GM19043 (cell line): ENCODE measurements at regions not wholly inside any gene's neighbourhood (a gene's known extent, or its start where the extent isn't known, plus 50 kb on each side); places are given as distances from the start of the nearest gene placed in this dataset.
A peak's percentile ranks its signal among the peaks of the same experiment; 100 is the strongest.

ENCODE experiments used
- ATAC-seq: cut with Tn5 transposase; IDR thresholded peaks from one replicate; pipeline ENCODE4 v1.9.1; 2021; ENCODE audit warnings: low read depth; ENCODE audit not compliant: unreplicated experiment

DNA sequence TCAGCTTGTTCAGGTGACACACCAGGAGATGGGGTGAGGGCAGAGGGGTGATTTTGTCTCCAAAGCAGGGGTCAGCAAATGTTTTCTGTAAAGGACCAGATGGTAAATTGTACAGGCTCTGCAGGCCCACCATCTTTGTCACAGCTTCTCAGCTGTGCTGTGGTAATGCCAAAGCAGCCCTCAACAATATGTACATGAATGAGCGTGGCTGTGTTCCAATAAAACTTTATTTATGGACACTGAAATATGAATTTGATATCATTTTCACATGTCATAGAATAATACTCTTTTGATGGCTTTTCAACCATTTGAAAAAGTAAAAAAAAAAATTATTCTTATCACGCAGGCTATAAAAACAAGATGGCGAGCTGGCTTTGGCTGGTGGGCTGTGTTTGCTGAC, 206.4 kb upstream of the RPL38 start:
- no peak for ATAC-seq

DNA sequence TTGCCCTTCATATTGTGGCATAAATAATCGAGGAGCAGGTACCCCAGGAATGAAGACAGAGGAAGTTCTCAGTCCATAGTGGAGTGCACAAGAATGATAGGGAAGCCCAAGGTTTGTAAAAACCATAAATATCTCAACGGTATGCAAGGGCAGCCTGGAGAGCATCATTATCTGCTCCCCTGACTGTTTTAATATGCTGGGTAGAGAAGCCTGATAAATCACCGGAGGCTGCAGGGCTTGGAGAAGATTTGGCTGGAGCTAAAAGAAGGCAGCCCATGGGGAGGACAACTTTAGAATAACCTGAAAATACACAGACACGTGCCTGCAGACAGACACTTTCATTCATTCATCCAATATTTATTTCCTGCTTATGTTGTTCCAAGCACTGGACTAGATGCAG, 205.2 kb upstream of the RPL38 start:
- ATAC-seq = no peak

DNA sequence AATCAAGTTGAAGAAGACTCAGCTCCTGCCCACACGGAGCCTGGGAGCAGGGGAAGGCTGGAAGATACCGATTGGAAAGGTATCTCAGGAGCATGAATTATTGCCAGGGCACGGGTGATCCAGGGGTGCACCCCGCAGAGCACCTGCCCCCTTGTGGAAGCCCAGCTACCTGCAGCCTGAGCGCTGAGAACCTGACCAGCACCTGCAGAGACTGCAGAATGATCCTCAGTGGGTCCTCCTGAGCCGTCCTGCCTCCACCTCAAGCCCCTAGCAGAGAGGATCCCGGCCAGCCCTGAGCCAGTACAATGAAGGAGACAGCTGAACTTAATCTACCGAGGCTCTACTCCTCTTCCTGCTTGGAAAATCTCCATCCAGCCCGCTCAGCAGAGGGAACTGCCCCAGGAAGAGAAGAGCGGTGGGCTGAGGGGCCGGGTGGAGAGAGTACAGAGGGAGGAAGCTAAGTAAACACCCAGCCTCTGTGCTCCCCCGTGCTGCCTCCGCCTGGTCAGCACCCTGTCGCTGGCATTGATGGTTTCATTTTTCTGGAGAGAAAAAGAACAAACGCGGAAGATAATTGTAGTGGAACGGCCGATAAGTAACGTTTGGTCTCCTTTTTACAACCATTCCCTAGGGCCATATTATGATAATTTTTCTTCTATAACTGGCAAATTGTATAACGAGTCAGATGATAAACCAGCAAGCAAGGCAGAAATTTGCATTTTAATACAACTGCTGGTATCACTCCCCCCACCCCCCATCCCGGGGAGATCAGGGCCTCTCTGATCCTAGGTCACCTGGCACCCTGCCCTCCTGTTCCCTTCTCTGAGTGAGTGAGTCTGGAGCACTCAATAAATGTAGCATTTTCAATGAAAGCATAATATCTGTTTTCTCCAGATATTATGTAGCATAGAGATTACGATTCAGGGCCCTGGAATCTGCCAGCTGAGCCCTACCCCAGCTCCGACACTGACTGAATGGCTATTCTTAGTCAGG, 204.5 kb upstream of the RPL38 start:
- peak; percentile 57 for ATAC-seq

DNA sequence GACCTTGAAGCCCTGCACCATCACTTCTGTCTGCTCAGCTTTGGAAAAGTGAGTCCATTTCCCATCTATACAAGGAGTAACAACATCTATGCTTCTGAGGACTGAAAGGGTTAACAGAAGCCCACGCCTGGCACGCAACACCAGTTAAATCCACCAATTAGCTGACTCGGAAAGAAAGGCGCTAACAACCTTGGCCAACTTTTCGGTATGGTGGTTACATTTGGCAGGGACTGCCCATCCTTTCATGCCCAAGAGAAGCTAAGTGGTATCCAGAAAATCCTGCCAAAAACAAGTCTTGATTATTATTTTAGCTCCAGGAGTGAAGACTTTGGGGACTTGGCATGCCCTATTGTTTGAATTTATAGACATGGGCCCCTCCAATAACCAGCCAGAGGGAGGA, 202.3 kb upstream of the RPL38 start:
- ATAC-seq = no peak

DNA sequence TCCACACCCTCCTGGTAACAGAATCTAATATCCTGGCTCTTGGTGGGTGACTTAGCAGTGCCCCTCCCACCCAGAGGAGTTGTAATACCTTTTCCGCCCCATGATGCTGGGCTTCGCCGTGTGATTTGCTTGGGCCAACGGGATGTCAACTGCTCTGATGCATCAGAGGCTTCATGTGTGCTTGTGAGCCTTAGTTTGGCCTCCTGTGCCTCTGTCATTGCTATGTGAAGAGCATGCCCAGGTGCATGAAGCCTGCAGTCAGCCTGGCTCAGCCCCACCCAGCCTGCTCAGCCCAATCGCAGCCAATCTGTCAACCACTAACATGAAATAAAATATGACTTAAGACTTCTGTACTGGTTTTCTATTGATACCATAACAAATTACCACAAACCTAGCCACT, 201.2 kb upstream of the RPL38 start:
- ATAC-seq = no peak

DNA sequence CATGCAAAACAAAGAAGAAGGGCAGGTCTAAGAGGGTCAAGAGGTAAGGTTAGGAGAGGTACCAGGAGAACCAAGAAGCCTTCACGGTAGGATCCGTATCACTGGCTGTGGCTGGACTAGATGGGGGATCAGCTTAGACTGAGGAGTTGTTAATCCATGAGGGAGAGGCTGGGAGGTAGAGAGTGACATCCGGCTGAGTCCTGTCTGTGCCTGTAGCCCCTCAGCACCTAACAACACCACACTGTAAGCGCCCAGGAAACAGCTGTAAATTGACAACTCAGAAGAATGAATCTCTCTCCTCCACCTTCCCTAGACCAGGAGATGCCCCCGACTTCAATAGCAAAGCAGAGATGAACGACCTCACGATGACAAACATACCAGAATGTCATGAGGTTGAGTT, 199.4 kb upstream of the RPL38 start:
- no peak for ATAC-seq

DNA sequence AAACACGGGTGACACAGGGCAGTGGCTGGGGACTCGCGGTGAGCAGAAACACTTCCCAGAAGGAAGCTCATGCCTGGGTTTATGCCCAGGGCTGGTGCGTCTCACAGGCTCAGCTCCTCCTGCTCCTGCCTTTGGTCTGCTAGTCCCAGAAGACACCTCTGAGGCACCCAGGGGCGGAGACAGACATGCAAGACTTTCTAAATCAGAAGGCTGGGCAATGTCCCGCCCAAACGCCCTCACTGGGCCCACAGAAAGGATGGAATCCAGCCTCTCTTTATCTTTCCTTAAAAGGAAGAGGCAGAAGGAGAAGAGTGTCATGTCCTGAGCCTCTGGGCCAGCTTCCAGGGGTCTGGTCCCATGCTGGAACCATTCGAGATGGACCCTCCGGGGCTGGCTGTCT, 197.7 kb upstream of the RPL38 start:
- ATAC-seq = no peak

DNA sequence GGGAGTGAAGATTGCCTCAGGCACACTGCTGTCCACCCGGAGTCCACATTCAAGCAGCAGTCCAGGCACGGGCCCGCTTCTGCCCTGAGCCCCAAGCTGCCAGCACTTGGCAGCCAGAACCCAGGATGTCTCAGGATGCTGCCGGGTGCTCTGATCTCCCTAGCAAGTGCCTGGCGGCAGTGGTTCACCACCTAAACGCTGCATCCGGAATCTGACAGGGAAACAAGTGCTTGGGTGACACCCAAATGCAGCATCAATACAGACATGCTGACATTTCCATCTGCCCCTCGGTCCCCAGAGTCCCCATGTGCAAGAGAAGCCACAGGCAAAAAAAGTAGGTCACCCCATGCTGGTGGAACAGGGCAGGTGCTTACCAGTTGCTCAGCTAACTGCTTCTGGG, 197.1 kb upstream of the RPL38 start:
- no peak for ATAC-seq

DNA sequence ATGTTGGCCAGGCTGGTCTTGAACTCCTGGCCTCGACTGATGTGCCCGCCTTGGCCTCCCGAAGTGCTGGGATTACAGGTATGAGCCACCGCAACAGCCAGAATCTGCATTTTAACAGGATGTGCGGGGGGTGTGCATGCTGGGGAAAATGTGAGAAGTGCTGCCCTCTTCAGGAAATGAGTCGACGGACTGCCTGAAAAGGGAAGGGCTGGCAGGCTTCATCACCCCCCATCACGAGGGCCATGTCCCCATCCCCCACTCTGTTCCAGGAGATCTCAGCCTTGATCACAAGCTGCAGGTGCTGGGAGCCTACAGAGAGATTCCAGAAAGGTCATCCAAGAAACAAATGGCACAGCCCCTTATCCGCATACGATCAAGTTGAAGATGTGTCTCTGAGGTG, 195.3 kb upstream of the RPL38 start:
- no peak for ATAC-seq

DNA sequence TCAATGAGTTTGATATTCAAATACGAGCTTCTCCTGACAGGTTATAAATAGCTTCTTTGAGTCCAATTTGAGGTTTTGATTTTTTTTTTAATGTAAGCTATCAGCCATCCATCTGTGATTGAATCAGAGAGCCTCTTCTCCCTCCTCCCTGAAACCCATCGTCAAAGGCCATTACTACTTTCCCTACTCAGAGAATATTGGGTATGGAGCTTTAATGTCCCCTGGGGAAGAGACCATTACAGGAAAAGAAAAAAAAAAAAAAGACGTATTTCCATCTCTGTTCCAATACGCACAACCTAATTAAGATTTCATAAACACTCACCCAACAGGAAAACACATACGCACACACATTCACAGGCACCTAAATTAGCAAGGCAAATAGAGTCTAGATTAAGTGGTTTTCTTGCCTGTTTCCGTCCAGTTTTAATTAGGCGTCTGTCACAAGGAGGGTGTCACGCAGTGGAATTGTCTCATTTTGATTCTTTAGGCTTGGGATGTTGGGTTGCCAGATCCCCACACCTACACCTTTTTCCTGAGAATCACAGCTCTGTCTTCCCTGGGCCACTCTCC, 194.3 kb upstream of the RPL38 start:
- no peak for ATAC-seq

DNA sequence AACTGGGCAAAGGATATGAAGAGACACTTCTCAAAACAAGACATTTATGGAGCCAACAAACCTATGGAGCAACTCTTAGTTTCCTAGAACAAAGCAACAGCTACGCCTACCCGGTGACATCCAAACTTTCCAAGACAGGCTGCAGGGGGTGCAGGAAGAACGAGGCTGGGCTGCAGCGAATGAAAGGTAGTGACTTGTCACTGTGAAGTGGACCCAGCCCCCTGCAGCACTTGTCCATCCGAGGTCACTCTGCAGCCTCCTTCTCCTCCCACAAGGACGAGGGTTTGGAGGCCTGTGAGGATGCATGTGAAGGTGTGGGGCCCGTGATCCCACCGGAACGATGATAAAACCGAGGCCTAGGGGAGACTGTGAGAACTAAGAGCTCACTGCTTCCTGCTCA, 192.6 kb upstream of the RPL38 start:
- no peak for ATAC-seq

DNA sequence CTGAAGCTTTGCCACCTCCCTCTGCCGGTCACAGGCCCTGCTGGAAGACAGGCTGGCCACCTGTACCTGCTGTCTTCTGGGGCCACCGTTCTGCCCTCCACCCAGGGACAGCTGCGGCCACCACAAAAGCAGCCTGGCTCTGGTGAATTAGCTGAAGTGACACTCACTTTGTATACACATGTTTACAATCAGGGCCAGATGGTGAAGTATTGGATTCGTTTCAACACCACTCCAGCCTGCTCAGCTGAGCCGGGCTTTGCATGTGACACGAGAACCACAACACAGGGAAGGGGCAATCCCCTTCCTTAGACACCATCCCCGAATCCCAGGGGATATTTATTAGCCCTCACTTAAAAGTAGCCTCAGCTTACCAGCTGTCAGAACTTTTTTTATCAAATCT, 191.5 kb upstream of the RPL38 start:
- ATAC-seq = no peak

DNA sequence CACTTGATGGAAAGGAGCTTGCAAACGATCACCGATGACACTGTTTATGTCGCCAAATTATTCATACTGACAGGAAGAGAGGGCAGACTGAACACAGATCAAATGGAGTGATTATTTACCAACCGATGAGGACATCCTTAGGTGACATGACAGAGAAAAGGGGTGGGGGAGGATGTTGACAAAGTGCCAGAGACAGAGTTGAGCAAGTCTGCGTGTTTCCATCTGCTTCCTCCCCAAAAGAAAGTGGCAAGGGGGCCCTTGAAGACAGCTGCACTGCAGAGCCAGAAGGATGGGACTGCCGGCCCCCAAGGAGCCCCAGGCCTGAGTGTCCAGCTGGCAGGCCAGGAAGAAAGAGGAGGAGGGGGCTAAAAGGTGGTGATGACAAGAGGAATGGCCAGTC, 191.0 kb upstream of the RPL38 start:
- no peak for ATAC-seq

DNA sequence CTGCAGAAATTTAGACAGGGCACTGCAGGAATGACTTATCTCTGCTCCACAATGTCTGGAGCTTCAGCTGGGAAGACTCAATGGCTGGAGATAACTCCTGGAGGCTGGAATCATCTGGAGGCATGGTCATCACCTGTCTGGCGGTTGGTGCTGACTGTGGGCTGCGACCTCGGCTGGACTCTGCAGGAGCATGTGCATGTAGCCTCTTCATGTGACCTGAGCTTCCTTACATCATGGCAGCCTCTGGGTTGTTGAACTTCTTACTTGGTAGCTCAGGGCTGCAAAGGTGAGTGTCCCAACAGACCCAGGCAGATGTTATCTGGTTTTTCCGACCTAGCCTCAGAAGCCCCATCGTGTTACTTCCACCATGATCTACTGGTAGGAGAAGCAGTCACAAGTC, 188.2 kb upstream of the RPL38 start:
- no peak for ATAC-seq

DNA sequence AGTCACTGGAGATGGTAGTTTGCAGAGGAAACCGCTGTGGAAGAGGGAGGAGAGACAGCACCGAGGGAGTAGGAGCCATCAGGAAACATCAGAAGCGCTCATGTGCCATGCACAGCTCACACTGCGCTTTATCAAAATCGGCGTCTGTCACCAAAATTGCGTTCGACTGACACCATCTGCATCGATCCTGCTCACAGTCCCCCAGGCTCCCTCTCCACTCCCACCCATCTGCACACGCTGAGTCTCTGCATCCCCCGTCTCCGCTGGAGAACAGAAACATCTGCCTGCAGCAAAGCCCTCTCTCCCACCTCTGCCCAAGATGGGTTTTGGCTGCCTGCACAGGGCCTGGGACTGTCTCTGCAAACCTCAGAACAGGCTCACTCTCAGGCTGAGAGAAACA, 187.5 kb upstream of the RPL38 start:
- no peak for ATAC-seq

DNA sequence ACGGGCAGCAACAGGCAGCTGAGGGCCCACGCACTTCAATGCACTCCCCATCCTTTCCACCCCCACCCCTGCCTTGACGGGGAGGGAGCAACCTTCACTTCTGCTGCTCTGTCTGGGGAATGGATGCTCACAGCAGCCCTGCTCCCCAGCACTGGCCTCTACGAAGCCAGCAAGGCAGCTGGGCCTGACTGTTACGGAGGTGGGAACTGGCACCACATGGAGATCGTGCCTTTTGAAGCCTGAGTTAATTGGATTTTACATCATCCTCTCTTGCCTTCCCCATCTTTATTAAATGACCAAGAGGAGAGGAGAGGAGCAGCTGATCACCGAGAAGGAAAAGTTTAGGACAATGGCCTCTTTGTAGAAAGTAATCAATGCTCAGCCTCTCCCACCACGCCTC, 187.0 kb upstream of the RPL38 start:
- no peak for ATAC-seq

DNA sequence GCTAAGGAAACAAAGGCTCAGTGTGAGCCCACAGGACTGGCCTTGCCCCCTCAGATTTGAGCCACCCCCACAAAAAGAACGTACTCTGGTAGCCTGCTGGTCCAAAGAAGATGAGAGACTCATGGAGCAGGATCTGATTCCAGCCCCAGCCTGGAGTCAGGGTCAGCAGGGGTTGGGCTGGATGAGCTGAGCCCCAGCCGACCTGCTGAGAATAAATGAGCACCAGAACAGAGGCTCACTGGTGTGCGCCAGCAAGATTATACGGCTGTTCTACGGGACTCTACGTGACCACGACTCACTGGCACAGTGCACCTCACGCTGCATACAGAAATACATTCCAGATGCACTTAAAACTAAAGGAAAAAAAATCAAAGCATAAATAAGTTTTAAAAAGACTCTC, 186.0 kb upstream of the RPL38 start:
- ATAC-seq = no peak

DNA sequence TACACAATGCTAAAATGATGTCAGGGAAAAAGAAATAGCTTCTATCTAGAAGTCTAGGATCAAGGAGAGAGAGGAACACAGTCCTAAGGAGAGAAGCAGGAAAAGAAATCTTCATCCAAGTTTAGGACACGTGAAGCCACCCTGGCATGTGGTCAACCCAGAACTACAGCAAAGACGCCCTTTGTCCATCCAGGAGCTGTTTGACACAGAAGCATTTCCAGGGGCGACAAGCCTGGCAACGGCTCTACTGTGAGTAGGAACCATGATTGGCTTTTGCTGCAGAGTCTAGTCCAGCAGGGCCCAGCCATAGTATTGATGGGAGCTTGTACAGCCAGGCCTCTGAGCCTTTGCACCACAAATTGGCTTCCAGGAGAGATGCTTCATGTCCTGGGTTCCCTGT, 185.4 kb upstream of the RPL38 start:
- no peak for ATAC-seq

DNA sequence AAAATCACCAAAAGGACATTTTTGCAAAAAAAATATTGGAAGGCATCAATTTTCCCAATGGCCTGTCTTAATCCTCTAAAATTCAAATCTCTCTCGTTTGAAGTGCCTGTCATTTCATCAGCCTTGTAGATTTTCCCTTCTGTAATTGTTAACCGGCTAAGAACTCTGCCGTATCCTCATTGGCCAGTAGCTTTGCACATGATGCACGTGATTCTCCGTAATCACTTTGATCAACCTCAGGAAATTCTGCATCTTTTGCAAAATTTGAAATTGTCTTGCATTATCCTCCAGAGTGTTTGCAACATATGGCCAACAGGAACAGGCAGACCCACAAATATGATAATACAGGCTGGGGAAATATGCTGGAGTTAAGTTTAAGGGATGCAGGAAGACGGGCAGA, 184.2 kb upstream of the RPL38 start:
- ATAC-seq = no peak

DNA sequence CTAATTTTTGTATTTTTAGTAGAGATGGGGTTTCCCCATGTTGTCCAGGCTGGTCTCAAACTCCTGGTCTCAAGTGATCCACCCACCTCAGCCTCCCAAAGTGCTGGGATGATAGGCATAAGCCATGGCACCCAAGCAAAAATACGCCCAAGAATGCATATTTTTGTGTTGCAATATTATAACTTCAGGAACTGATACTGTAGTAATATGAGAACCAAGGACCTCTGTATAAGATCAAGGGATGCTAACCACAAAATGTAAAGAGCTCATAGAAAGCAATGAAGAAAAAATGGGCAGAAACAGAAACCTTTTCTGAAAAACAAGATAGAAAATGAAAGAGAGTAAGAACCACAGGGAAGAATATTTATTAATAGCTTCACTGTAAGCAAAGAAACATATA, 183.6 kb upstream of the RPL38 start:
- ATAC-seq = no peak

DNA sequence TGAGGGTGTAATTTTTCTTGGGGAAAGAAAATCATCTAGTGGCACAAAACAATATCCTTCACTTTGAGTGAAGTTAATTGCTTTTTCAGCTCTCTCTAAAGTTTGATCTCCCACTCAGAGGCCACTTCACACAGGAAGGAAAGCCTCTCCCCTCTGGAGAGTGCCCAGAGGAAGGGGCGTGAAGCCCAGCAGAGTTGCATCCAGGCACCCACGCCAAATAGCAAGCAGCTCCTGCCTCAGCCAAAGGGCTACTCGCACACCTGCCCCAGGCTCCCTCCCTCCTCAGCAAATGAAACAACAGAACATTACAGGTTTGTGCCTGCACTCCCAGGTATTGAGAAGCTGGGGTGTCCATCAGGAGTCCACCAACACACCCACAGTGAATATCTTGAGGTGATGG, 183.0 kb upstream of the RPL38 start:
- no peak for ATAC-seq

DNA sequence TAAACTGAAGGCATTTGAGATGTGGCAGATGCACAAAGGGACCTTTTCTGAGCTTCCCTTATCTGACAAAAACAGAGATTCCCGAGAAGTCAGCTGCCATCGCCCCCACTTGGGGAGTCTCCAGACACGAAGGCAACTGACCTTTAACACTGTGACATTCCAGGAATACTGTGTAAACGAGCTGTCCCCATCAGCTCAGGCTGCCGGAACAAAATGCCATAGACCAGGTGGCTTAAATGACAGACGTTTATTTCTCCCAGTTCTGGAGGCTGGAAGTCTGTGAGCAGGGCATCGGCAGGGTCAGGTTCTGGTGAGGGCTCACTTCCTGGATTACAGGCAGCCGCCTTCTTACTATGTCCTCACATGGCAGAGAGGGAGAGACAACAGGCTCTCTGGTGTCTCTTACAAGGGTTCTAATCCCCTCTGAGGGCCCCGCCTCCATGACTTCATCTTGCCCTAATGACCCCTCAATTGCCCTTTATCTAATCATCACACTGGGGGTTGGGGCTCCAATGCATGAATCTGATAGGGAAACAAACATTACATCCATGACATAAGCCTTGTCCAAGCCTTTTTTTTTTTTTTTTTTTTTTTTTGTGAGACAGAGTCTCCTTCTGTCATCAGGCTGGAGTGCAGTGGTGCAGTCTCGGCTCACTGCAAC, 178.5 kb upstream of the RPL38 start:
- ATAC-seq = no peak
